ENCODE measurements at regions not wholly inside any gene's neighbourhood (a gene's known extent, or its start where the extent isn't known, plus 50 kb on each side); places are given as distances from the start of the nearest gene placed in this dataset.

DNA sequence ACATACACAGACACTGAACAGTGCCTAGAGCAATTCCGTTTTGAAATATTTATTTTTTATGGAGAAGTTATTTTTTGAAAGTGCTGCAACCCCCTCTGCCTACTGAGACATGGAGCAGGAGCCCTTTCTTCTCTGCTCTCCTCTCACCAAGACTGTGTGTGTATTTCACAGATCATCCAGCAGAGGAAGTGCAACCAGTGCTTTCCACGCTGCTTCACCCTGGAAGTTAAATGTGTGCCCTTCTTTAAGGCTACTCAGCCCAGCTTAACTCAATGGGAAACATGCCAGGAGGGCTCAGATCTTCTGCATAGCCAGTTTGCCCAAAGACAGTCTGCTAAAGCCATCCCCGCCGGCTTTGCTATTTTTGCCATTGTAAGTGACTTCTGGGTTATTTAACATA is 606.3 kb downstream of the TLE1 start:
- no peak overlapping the region for H3K4me3 ChIP-seq
- intact Hi-C loops (cut with DNase I; ENCODE audit: low total_unique reads) (no loop called here), in situ Hi-C loops (cut with MboI; ENCODE audit: low pct_ligation_motif_present in 1 of 4, low pct_unique_long_range_greater_than_20kb in 1 of 4, low sequenced_read_pairs in 3 of 4) (no loop called here)
- DNase-seq = no peak
- no peaks in the 10 kb centered on the region for H3K27me3 ChIP-seq
- TF ChIP-seq, protein P1, sequence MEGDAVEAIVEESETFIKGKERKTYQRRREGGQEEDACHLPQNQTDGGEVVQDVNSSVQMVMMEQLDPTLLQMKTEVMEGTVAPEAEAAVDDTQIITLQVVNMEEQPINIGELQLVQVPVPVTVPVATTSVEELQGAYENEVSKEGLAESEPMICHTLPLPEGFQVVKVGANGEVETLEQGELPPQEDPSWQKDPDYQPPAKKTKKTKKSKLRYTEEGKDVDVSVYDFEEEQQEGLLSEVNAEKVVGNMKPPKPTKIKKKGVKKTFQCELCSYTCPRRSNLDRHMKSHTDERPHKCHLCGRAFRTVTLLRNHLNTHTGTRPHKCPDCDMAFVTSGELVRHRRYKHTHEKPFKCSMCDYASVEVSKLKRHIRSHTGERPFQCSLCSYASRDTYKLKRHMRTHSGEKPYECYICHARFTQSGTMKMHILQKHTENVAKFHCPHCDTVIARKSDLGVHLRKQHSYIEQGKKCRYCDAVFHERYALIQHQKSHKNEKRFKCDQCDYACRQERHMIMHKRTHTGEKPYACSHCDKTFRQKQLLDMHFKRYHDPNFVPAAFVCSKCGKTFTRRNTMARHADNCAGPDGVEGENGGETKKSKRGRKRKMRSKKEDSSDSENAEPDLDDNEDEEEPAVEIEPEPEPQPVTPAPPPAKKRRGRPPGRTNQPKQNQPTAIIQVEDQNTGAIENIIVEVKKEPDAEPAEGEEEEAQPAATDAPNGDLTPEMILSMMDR (IDR thresholded peaks at IDR 0.05) = peak in 1 of 5 experiments; percentile 23
- no peak for TF ChIP-seq POLR2AphosphoS5 (IDR thresholded peaks at IDR 0.05)
- peak overlapping the region in 1 of 4 donors; percentile 19 for H3K27ac ChIP-seq
- H3K4me1 ChIP-seq = peaks cover 0 to 7% (median 5%) of the 10 kb centered on the region in 4 donors
- 51 to 52% methylated on average over 4 of the region's 4 CpGs for WGBS, 2 donors (ENCODE audit: low coverage in 1 of 2)
- H3K9me3 ChIP-seq = no peaks in the 10 kb centered on the region
- no peaks in the 10 kb centered on the region for H3K36me3 ChIP-seq

GRCh38 chr9:81082221-81082620 is 607.1 kb downstream of the TLE1 start:
- no peaks in the 10 kb centered on the region for H3K36me3 ChIP-seq
- intact Hi-C loops (cut with DNase I; ENCODE audit: low total_unique reads) = no loop called here
- H3K9me3 ChIP-seq = no peaks in the 10 kb centered on the region
- no peak overlapping the region for H3K4me3 ChIP-seq
- TF ChIP-seq, protein P1 (IDR thresholded peaks at IDR 0.05) = no peak
- TF ChIP-seq POLR2A (IDR thresholded peaks at IDR 0.05) = no peak
- TF ChIP-seq EP300 (IDR thresholded peaks at IDR 0.05; ENCODE audit: low read depth) = no peak
- no peak for TF ChIP-seq POLR2AphosphoS5 (IDR thresholded peaks at IDR 0.05)
- H3K27me3 ChIP-seq = no peaks in the 10 kb centered on the region
- in situ Hi-C loops (cut with MboI; ENCODE audit: low pct_ligation_motif_present in 1 of 4, low pct_unique_long_range_greater_than_20kb in 1 of 4, low sequenced_read_pairs in 3 of 4) = no loop called here
- H3K4me1 ChIP-seq = peaks cover 0 to 7% (median 5%) of the 10 kb centered on the region in 4 donors
- H3K27ac ChIP-seq = no peak overlapping the region
- DNase-seq = no peak

DNA sequence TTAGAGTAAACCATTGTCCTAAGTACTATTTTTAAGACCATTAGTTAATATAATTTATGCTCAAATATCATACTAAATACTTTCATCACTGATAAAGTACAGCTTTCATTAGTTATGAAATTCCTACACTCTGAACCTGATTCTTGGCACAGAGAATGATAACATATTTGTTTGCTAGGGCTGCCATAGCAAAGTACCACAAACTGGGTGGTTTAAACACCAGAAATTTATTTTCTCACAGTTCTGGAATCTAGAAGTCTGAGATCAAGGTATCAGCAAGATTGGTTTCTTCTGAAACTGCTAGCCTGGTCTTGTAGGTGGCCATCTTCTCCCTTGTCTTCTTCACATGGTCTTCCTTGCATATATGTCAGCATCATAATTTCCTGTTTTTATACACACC is 608.4 kb downstream of the TLE1 start:
- no peak for DNase-seq
- H3K4me3 ChIP-seq = no peak overlapping the region
- intact Hi-C loops (cut with DNase I; ENCODE audit: low total_unique reads) = no loop called here
- H3K4me1 ChIP-seq = peaks cover 0 to 7% (median 5%) of the 10 kb centered on the region in 4 donors
- H3K9me3 ChIP-seq = no peaks in the 10 kb centered on the region
- no peaks in the 10 kb centered on the region for H3K36me3 ChIP-seq
- H3K27me3 ChIP-seq = no peaks in the 10 kb centered on the region
- H3K27ac ChIP-seq = no peak overlapping the region
- TF ChIP-seq, protein P1 (IDR thresholded peaks at IDR 0.05) = no peak
- TF ChIP-seq POLR2AphosphoS5 (IDR thresholded peaks at IDR 0.05) = no peak
- TF ChIP-seq POLR2A (IDR thresholded peaks at IDR 0.05) = no peak
- no peak for TF ChIP-seq EP300 (IDR thresholded peaks at IDR 0.05; ENCODE audit: low read depth)
- in situ Hi-C loops (cut with MboI; ENCODE audit: low pct_ligation_motif_present in 1 of 4, low pct_unique_long_range_greater_than_20kb in 1 of 4, low sequenced_read_pairs in 3 of 4) = no loop called here

DNA sequence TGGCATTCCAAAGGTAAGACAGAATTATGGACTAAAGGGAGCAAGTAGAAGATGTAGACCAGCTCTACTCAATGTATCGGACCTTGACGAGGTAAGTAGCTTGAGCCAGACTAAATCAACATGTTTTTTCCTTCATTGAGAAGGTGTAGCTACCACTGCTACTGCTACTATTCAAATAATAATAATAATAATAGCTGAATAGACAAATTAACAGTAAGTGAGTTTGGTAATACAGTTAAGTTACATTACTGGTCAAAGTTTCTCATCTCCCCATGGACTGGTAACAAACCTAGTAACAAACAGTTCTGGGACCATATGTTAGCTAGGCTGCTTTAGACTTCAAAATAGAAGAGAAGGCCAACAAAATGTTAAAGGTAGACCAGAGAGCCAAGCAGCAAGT is 609.2 kb downstream of the TLE1 start:
- DNase-seq = no peak
- H3K4me3 ChIP-seq = no peak overlapping the region
- H3K9me3 ChIP-seq = no peaks in the 10 kb centered on the region
- no peak overlapping the region for H3K27ac ChIP-seq
- intact Hi-C loops (cut with DNase I; ENCODE audit: low total_unique reads) = no loop called here
- H3K27me3 ChIP-seq = no peaks in the 10 kb centered on the region
- TF ChIP-seq POLR2A (IDR thresholded peaks at IDR 0.05) (no peak), POLR2AphosphoS5 (IDR thresholded peaks at IDR 0.05) (no peak)
- TF ChIP-seq, protein P1 (IDR thresholded peaks at IDR 0.05) = no peak
- WGBS, 2 donors (ENCODE audit: low coverage in 1 of 2) = 83 to 88% methylated on average over 2 of the region's 2 CpGs
- H3K4me1 ChIP-seq = peaks cover 0 to 7% (median 5%) of the 10 kb centered on the region in 4 donors
- in situ Hi-C loops (cut with MboI; ENCODE audit: low pct_ligation_motif_present in 1 of 4, low pct_unique_long_range_greater_than_20kb in 1 of 4, low sequenced_read_pairs in 3 of 4) = no loop called here
- H3K36me3 ChIP-seq = no peaks in the 10 kb centered on the region

All from transverse colon (tissue), 4 donors.